G401 (cell line): ENCODE measurements at regions not wholly inside any gene's neighbourhood (a gene's known extent, or its start where the extent isn't known, plus 50 kb on each side); places are given as distances from the start of the nearest gene placed in this dataset.
"Not testable (repeated sequence)": the region's sequence is repeated elsewhere in the genome, so short reads cannot be mapped to it uniquely, and the experiment has no call there.

ENCODE experiments used
- DNase-seq: peaks from one replicate; pipeline ENCODE4 v3.0.0-alpha.2; 2015; ENCODE audit warnings: low spot score
- in situ Hi-C: cut with HindIII; loops from 2 replicates; pipeline ENCODE4 v1.10.0; 2016; ENCODE audit warnings: low sequenced_read_pairs, mixed read lengths

DNA sequence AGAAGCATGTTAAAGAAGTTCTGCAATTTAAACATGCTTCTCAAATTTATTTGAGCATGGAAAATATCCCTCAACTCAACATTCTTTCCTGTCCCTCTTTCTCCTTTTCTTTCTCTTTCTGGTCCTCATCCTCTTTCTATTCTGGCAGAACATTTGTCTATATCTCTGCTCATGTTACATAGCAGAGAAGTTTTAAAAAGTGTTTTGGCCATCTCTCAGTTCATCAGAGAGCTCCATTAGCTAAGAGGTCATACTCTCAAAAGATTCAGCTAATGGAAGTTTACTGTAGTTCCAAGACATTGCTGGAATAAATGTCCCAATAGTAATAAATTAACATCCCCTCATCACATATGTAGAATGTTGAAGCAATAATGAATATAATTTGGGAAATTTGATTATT, 53.5 kb downstream of the XCL2 start:
- in situ Hi-C loops: no loop called here
- DNase-seq: no peak

DNA sequence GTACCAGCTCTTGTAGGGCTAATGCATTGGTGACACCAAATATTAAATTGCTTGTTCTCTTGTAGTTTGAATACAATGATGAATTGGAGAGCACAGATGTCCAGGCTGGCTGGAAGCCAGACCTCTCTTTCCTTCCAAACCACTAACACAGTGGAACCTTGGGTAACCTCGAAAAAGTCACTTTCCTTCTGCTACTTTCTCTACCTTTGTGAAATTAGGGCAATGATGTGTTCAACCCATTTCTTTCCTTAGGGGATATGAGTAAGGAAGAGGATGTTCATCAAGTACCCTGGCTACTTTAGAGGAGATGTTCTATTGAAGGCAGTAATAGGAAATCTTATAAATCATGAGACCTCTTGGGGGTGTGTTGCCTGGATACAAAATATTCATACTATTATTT, 55.7 kb downstream of the XCL2 start:
- in situ Hi-C loops: no loop called here
- peak; percentile 92 for DNase-seq

DNA sequence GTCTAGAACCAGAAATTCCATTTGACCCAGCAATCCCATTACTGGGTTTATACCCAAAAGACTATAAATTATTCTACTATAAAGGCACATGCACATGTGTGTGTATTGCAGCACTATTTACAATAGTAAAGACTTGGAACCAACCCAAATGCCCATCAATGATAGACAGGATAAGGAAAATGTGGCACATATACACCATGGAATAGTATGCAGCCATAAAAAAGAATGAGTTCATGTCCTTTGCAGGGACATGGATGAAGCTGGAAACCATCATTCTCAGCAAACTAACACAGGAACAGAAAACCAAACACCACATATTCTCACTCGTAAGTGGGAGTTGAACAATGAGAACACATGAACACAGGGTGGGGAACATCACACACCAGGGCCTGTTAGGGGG, 57.0 kb downstream of the XCL2 start:
- in situ Hi-C loops: not testable (repeated sequence)

DNA sequence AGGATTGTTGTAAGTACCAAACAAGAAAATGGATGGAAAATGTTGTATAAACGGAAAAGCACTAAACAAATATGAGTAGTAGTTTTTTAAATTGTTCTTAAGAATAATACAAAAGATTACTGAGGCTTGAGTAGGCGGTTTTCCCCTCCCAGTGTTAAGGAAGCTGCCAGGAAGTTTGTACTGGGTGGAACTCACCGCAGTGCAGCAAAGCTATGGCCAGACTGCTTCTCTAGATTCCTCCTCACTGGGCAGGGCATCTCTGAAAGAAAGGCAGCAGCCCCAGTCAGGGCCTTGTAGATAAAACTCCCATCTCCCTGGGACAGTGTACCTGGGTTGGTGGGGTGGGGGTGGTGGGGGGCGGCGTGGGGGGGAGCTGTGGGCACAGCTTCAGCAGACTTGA, 58.7 kb downstream of the XCL2 start:
- in situ Hi-C loops: no loop called here
- DNase-seq: no peak

More for the DNA sequence above, 57.0 kb downstream of the XCL2 start:
- DNase-seq: not testable (repeated sequence)

DNA sequence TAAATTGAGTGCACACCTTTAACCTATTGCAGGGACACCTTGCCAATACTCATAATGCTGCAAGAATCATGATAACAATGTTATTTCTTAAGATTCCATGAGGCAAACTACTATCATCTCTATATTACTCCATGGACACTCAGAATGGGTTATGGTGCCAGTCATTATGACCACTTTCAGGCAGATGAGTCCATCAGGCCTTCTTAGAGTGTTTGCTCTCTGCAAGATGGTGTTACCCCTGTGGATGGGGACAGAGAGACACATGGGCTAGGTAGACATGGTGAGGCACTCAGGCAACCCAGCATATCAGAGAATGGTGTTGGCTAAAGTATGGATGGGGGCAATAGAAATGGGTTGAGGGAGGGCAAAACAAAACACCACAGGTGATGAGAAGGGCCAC, 59.7 kb downstream of the XCL2 start:
- no peak for DNase-seq
- in situ Hi-C loops: no loop called here

- in situ Hi-C loops: no loop called here
- no peak for DNase-seq
Measured at GRCh38 chr1:168483539-168483938, 60.3 kb downstream of the XCL2 start.

DNA sequence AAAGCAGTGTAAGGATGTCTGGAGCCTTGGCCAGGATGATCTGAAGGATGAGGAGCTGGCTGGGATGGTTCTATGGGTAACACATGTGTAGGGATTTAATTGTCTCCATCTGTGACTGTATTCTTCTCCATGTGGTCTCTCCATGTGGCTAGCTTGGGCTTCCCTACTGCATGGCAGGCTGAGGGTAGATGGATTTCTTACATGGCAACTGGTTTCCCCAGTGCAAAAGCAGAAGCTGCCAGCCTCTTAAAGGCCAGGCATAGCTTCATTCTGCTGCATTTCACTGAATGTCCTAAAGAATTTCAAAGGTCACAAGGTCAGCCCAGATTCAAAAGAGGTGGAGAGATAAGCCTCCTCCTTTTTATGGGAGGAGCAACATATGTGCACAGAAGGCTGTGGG, 61.7 kb downstream of the XCL2 start:
- in situ Hi-C loops: no loop called here
- DNase-seq: no peak

DNA sequence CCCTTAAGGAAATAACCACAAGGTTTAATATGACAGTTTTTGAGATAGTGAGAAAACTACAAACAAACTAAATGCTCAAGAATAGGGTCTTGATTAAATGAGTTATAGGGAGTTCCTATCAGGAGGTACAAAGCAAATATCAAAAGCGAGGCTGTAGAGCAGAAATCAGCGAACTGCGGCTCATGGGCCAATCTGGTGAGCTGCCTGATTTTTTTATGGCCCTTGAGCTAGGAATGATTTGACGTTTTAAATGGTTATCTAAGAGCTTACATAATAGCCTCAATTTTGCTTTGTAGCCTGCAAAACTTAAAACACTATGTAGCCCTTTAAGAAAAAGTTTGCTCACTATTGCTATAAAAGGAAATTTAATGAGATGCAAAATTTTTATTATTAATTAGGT, 62.2 kb downstream of the XCL2 start:
- no peak for DNase-seq
- in situ Hi-C loops: no loop called here

DNA sequence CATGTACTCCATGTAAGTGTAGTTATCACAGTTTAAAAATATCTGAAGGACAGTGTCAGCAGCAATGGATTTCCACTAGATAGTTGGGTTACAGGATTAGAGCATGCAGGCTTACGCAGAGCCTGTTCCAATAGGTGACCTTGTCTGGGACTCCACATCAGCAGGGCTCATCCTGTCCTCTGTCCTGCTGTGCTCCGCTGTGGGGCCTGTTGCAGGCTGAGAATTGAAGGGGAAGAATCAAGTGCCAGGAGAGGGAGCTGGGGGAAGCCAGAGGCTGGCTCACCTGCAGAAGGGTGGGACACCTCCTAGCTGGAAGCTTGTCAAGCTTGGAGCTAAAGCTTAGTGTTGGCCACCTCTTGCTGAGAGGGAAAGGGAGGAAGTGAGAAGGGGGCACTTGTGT, 62.8 kb downstream of the XCL2 start:
- in situ Hi-C loops: no loop called here
- no peak for DNase-seq

DNA sequence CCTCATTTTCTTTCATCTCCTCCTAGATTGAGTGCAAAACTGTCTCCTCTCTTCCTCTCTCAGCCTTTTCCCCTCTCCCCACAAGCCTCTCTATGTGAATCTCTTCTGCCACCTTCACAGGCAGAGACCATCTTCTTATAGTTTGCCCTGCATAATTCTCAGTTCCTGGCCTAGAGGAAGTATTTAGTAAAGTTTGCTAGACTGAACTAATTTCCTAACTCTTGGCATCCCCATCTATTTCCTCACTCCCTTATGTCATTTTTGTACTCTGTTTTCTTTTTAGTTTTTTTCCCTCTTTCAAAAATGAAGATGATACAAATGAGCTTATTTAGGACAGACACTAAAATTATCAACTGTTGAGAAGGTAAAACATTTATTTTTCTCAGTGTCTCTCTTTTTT, 66.0 kb downstream of the XCL2 start:
- in situ Hi-C loops: no loop called here
- no peak for DNase-seq

DNA sequence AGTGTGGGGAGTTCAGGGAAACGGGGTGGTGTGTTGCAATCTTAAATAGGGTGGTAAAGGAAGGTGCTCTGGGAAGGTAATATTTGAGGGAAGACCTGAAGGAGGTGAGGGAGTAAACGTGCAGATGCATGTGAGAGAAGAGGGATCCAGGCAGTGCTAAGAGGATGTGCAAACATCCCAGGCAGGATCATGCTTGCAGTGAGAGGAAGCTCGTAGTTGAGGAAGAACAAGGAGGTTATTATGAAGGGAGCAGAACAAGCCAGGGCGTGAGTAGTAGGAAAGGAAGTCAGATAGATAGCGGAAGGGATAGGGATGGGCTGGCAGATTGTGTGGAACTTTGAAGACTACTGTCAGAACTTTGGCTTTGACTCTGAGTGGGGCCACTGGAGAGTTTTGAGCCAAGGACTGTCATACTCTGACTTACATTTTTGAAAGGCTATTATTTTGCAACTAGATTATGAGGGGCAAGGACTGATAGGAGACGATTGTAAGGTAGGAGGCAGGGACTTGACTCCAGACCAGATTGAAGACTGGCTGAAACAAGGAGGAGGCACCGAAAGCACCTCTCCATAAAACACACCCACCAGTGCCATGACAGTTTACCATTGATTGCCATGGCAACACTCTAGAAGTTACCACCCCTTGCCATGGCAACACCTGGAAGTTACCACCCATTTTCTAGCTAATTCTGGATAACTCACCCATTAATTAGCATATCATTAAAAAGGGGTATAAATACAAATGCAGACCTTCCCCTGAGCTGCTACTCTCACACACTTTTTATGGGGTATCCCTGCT, 67.0 kb downstream of the XCL2 start:
- in situ Hi-C loops: no loop called here
- no peak for DNase-seq

- in situ Hi-C loops: no loop called here
- no peak for DNase-seq
Measured at GRCh38 chr1:168474322-168474721, 69.5 kb downstream of the XCL2 start.

GRCh38 chr1:168473126-168473525, 70.7 kb downstream of the XCL2 start:
- in situ Hi-C loops: no loop called here
- DNase-seq: no peak

DNA sequence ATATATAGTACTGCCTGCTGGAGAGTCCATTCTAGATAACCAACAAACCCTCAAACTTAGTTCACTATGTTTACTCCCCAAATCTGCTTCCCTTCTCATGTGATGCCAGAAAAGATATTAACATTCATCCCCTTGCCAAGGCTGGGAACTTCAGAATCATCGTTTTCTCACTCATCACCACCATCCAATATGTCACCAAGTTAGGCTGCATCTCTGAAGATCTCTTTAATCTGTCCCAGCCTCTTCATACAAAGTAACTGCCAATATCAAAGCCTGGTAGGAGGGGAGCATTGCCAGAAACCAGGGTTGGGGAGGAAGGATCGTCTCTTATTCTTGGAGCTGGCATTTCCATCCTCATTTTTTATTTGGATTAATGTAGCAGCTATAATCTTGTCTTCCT, 71.6 kb downstream of the XCL2 start:
- in situ Hi-C loops: no loop called here
- no peak for DNase-seq

GRCh38 chr1:168470901-168471431, 72.8 kb downstream of the XCL2 start:
- no peak for DNase-seq
- in situ Hi-C loops: no loop called here

DNA sequence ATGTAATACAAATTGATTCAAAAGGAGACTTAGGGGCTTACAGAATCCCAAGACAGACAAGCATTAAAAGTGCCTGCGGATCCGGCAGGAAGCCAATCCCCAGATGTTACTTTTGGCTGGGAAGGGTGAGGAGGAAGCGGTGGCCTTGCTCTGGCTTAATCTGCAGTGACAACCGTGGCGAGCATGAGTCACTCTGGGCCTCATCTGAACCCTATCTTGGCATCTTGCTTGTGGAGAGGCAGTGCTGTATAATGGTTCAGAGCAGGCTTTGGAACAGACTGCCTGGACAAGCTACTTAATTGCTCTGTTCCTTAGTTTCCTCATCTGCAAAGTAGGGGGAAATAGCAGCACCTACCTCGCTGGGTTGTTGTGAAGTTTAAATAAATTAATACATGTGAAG, 74.1 kb downstream of the XCL2 start:
- in situ Hi-C loops: no loop called here
- no peak for DNase-seq

DNA sequence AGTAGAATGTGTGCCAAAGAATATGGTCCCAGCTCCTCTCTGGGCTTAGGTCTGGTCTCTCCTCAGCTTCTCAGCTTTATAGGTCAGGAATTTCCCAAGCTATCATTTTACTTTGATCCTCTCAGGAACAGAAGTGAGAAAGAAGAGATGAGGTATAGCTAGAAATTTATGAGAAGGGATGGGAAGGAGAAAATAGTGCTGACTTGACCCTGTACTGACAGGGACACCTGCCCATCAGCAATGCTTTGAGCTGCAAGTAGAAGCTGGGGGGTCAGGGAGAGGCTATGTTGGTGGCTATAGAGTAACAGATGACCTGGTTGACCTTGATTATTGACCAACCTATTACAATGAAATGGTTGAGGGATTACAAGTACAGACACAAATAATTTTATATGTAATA, 75.0 kb downstream of the XCL2 start:
- no peak for DNase-seq
- in situ Hi-C loops: no loop called here

- in situ Hi-C loops: no loop called here
- DNase-seq: no peak
Measured at GRCh38 chr1:168468042-168468809, 75.6 kb downstream of the XCL2 start.

DNA sequence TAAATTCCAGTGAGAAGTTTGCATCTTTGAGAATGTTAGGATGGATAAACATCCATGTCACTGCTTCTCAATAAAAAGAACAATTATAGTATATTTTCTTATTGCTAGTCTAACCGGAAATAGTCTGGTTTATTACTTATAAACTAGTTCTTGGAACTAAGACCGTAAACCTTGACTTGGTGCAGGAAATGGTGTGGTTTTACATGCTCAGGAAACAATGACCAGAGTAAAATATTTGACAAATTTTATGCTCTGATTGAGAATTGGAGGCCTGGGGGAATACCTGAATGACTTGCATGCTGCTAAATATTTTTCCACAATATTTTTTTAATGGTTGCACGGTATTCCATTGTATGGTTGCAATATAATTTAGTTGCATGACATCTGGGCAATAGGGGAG, 76.3 kb downstream of the XCL2 start:
- in situ Hi-C loops: no loop called here
- DNase-seq: no peak

- in situ Hi-C loops: no loop called here
- peak; percentile 5 for DNase-seq
Measured at GRCh38 chr1:168466714-168467131, 77.1 kb downstream of the XCL2 start.
